Fibroblast of the aortic adventitia (primary cell): ENCODE measurements at regions not wholly inside any gene's neighbourhood (a gene's known extent, or its start where the extent isn't known, plus 50 kb on each side); places are given as distances from the start of the nearest gene placed in this dataset.

Experiments used
- DNase-seq: peaks from one replicate; pipeline ENCODE4 v3.0.0-alpha.2; 2010; ENCODE audit warnings: low read depth
- H3K4me3 ChIP-seq: 2 replicates; pipeline ENCODE4 v1.5.1; 2011; ENCODE audit warnings: low read depth, mild to moderate bottlenecking, control low read depth, low read length, moderate library complexity
- CTCF ChIP-seq: IDR thresholded peaks from 2 replicates; pipeline ENCODE4 v1.5.1; 2011; ENCODE audit warnings: mild to moderate bottlenecking, low read length, control low read depth, inconsistent platforms; ENCODE audit not compliant: insufficient read depth

GRCh38 chr7:115678086-115678982 lies 352.2 kb downstream of the TFEC start:
- H3K4me3 ChIP-seq = no peak overlapping the region
- no peak for TF ChIP-seq CTCF
- peak; percentile 65 for DNase-seq

- DNase-seq = no peak
- no peak for TF ChIP-seq CTCF
- no peak overlapping the region for H3K4me3 ChIP-seq
Observed at GRCh38 chr7:115676707-115677106, 353.9 kb downstream of the TFEC start.

GRCh38 chr7:115676080-115676479 lies 354.5 kb downstream of the TFEC start:
- no peak overlapping the region for H3K4me3 ChIP-seq
- DNase-seq = peak; percentile 79
- TF ChIP-seq CTCF = peak; percentile 43

- no peak overlapping the region for H3K4me3 ChIP-seq
- no peak for TF ChIP-seq CTCF
- DNase-seq = no peak
Observed at GRCh38 chr7:115674467-115675024, 356.0 kb downstream of the TFEC start.

GRCh38 chr7:115672024-115672423 lies 358.5 kb downstream of the TFEC start:
- no peak overlapping the region for H3K4me3 ChIP-seq
- DNase-seq = peak; percentile 53
- TF ChIP-seq CTCF = no peak

GRCh38 chr7:115662676-115663075 lies 367.9 kb downstream of the TFEC start:
- no peak for DNase-seq
- no peak for TF ChIP-seq CTCF
- H3K4me3 ChIP-seq = no peak overlapping the region

- no peak for DNase-seq
- TF ChIP-seq CTCF = no peak
- H3K4me3 ChIP-seq = no peak overlapping the region
Observed at GRCh38 chr7:115662120-115662519, 368.4 kb downstream of the TFEC start.
